GM12878 (cell line): ENCODE measurements at regions not wholly inside any gene's neighbourhood (a gene's known extent, or its start where the extent isn't known, plus 50 kb on each side); places are given as distances from the start of the nearest gene placed in this dataset.

Experiments
- ATAC-seq: fragments of 200-7000 bp; cut with Tn5 transposase; 3 replicates; pipeline ENCODE4 v1.9.1; 2020; ENCODE audit warnings: mild to moderate bottlenecking, moderate library complexity
- BruUV-seq: library from RNA; stranded (reverse); fragments of 400-500 nt; replicated peaks from 2 replicates; lab custom pipeline; 2021; lab: Mats Ljungman, UMichigan
- CTCF ChIA-PET: fragments of 300-600 bp; sonication (Branson Sonifier 250); formaldehyde crosslinking; extraction: SDS; loops from one replicate; lab custom pipeline; 2021; ENCODE audit warnings: inconsistent platforms; lab: Yijun Ruan, JAX
- POLR2A ChIA-PET: fragments of 350-600 bp; formaldehyde crosslinking; extraction: SDS; loops from one replicate; lab custom pipeline; 2021; ENCODE audit warnings: inconsistent platforms; lab: Charles Lee
- RAD21 ChIA-PET: fragments of 300-600 bp; sonication (Branson Sonifier 250); formaldehyde crosslinking; loops from one replicate; lab custom pipeline; 2023; ENCODE audit warnings: antibody characterized with exemption; ENCODE audit not compliant: unreplicated experiment; lab: Charles Lee
- SMC1A ChIA-PET: fragments of 300-600 bp; sonication (Branson Sonifier 250); formaldehyde crosslinking; loops from one replicate; lab custom pipeline; 2023; ENCODE audit not compliant: unreplicated experiment, uncharacterized antibody; lab: Charles Lee
- DNase-seq: peaks from one replicate; pipeline ENCODE4 v3.0.0-alpha.2; 2011; ENCODE audit warnings: low read depth, low spot score
- FAIRE-seq: peaks from 3 replicates; lab custom pipeline; 2011; peaks lifted over from hg19 to GRCh38; lab: Jason Lieb, UNC
- H2AFZ ChIP-seq: 2 replicates; pipeline ENCODE4 v1.6.0; 2011; ENCODE audit warnings: low read depth, low read length, control low read depth; ENCODE audit not compliant: control insufficient read depth
- H3K27ac ChIP-seq: 2 replicates; pipeline ENCODE4 v1.5.1; 2011; ENCODE audit warnings: control low read depth; ENCODE audit not compliant: control insufficient read depth, insufficient read depth
- H3K27me3 ChIP-seq, 2 experiments: replicated peaks in 1 of 2; 2 replicates each; pipeline versions ENCODE4 v1.6.0 to v1.6.1; 2011; ENCODE audit warnings: low read length in 1 of 2; ENCODE audit not compliant: control insufficient read depth in 2 of 2, insufficient read depth in 2 of 2
- H3K36me3 ChIP-seq, 2 experiments: 2 replicates each; pipeline ENCODE4 v1.5.1; 2011; ENCODE audit warnings: low read length in 1 of 2; ENCODE audit not compliant: control insufficient read depth in 2 of 2, insufficient read depth in 2 of 2
- H3K4me1 ChIP-seq: 2 replicates; pipeline ENCODE4 v1.6.1; 2011; ENCODE audit warnings: mild to moderate bottlenecking, low read length, moderate library complexity, mixed read lengths; ENCODE audit not compliant: control insufficient read depth, insufficient read depth
- H3K4me2 ChIP-seq: 2 replicates; pipeline ENCODE4 v1.6.0; 2011; ENCODE audit warnings: control low read depth; ENCODE audit not compliant: control insufficient read depth, insufficient read depth
- H3K4me3 ChIP-seq: fragments of 200-600 bp; sonication (generic); 2 replicates; pipeline ENCODE4 v1.5.1; 2016
- H3K79me2 ChIP-seq: 2 replicates; pipeline ENCODE4 v1.6.0; 2011; ENCODE audit warnings: low read length; ENCODE audit not compliant: control insufficient read depth, insufficient read depth
- H3K9ac ChIP-seq: 2 replicates; pipeline ENCODE4 v1.8.0; 2011; ENCODE audit warnings: low read length, control low read depth, mixed read lengths; ENCODE audit not compliant: control insufficient read depth, insufficient read depth
- H3K9me3 ChIP-seq: replicated peaks from 3 replicates; pipeline ENCODE4 v1.5.1; 2011; ENCODE audit warnings: mild to moderate bottlenecking, low read length; ENCODE audit not compliant: control insufficient read depth, insufficient read depth
- H4K20me1 ChIP-seq: 2 replicates; pipeline ENCODE4 v1.6.0; 2011; ENCODE audit not compliant: control insufficient read depth, insufficient read depth
- ATF3 ChIP-seq: IDR thresholded peaks from 2 replicates; pipeline ENCODE4 v1.6.1; 2011; ENCODE audit warnings: low read depth, mild to moderate bottlenecking, low read length, moderate library complexity, borderline replicate concordance; ENCODE audit errors: extremely low read depth
- CHD4 ChIP-seq: fragments of 200-600 bp; sonication (generic); IDR thresholded peaks from 2 replicates; pipeline ENCODE4 v1.6.1; 2016; ENCODE audit warnings: mild to moderate bottlenecking
- EED ChIP-seq: sonication (generic); IDR thresholded peaks from 2 replicates; pipeline ENCODE4 v1.6.1; 2016; ENCODE audit warnings: antibody characterized with exemption, low read depth
- IKZF1 ChIP-seq: fragments of 450-650 bp; conservative IDR thresholded peaks from 2 replicates; pipeline ENCODE4 v1.6.1; 2017; ENCODE audit warnings: antibody characterized with exemption, mild to moderate bottlenecking
- MEF2A ChIP-seq: IDR thresholded peaks from 2 replicates; pipeline ENCODE4 v1.6.1; 2011; ENCODE audit warnings: low read depth, mild to moderate bottlenecking, low read length, moderate library complexity; ENCODE audit not compliant: insufficient read depth
- NFYB ChIP-seq: IDR thresholded peaks from 2 replicates; pipeline ENCODE4 v1.6.1; 2011; ENCODE audit warnings: low read depth, mild to moderate bottlenecking, low read length, improper control_type of control experiment, moderate library complexity; ENCODE audit not compliant: insufficient read depth
- NR2F1 ChIP-seq: fragments of 450-650 bp; conservative IDR thresholded peaks from 2 replicates; pipeline ENCODE4 v1.6.1; 2017; ENCODE audit warnings: mild to moderate bottlenecking
- POU2F2 ChIP-seq: IDR thresholded peaks from 3 replicates; pipeline ENCODE4 v1.6.1; 2011; ENCODE audit warnings: low read depth, mild to moderate bottlenecking, low read length, borderline replicate concordance
- RELB ChIP-seq: fragments of 450-650 bp; IDR thresholded peaks from 2 replicates; pipeline ENCODE4 v1.6.1; 2017; ENCODE audit warnings: low read depth, mild to moderate bottlenecking, moderate library complexity
- RUNX3 ChIP-seq: IDR thresholded peaks from 2 replicates; pipeline ENCODE4 v1.6.1; 2012; ENCODE audit warnings: low read length, inconsistent platforms
- STAT3 ChIP-seq: IDR thresholded peaks from 2 replicates; pipeline ENCODE4 v1.6.1; 2011; ENCODE audit warnings: low read depth, low read length, improper control_type of control experiment
- SUPT20H ChIP-seq: IDR thresholded peaks from 2 replicates; pipeline ENCODE4 v1.6.1; 2011; ENCODE audit warnings: low read depth, mild to moderate bottlenecking, low read length, moderate library complexity, borderline replicate concordance; ENCODE audit not compliant: control insufficient read depth
- ZBTB33 ChIP-seq: fragments of 450-650 bp; IDR thresholded peaks from 2 replicates; pipeline ENCODE4 v1.6.1; 2017; ENCODE audit warnings: mild to moderate bottlenecking
- ZNF384 ChIP-seq: IDR thresholded peaks from 2 replicates; pipeline ENCODE4 v1.6.1; 2012; ENCODE audit warnings: low read depth, mild to moderate bottlenecking, low read length, improper control_type of control experiment, borderline replicate concordance
- ZNF687 ChIP-seq: fragments of 450-650 bp; IDR thresholded peaks from 2 replicates; pipeline ENCODE4 v1.6.1; 2017; ENCODE audit warnings: mild to moderate bottlenecking, moderate library complexity
- WGBS: methylation state at CpG from one replicate; pipeline ENCODE4 v1.1.6; 2016; ENCODE audit warnings: low lambda C conversion rate; ENCODE audit not compliant: insufficient replicate concordance, insufficient coverage; ENCODE audit errors: missing lambda C conversion rate; 5-methylcytosine and 5-hydroxymethylcytosine counted together
- in situ Hi-C: fragments of 300-500 bp; cut with MboI; formaldehyde crosslinking; loops from 9 replicates; pipeline ENCODE4 v1.14.3; 2018; ENCODE audit warnings: mixed read lengths
- intact Hi-C: fragments of 100-400 bp; cut with micrococcal nuclease; formaldehyde crosslinking; loops from one replicate; pipeline ENCODE4 v1.14.2; 2022; ENCODE audit not compliant: unreplicated experiment

GRCh38 chr3:152197937-152198336 is 70.8 kb upstream of the MBNL1 start:
- CTCF ChIA-PET, result interaction anchor here (0.6 to 3.4 kb wide), 6 partner anchors 13 to 246 kb away, joined by 3 to 14 read pairs (median 5); no protein-coding TSS in a partner anchor
- peaks cover 39% of the 10 kb centered on the region for H3K4me1 ChIP-seq
- peaks cover 16% of the 10 kb centered on the region for H3K79me2 ChIP-seq
- peak overlapping the region; percentile 5; the same call in 1 of the 2 replicates for H3K9ac ChIP-seq
- no peak for FAIRE-seq
- intact Hi-C loops (loop anchor here (2.0 to 5.0 kb wide), 3 partner anchors 47 to 184 kb away; partner anchors contain the start of gene MBNL1), in situ Hi-C loops (no loop called here)
- DNase-seq, result no peak
- peak; percentile 91 for TF ChIP-seq POU2F2
- TF ChIP-seq RELB, result peak; percentile 22; the same call in 1 of the 2 replicates
- no peak for TF ChIP-seq ZBTB33
- TF ChIP-seq NR2F1, result peak; percentile 49
- no peak for TF ChIP-seq STAT3
- 0 out of 2 replicates have a peak, but pooled peaks have one; percentile 30 for TF ChIP-seq EED
- no peak for TF ChIP-seq ATF3
- peak; percentile 83 for TF ChIP-seq ZNF687
- TF ChIP-seq MEF2A, result 0 out of 2 replicates have a peak, but pooled peaks have one; percentile 4
- TF ChIP-seq RUNX3, result peak; percentile 50
- TF ChIP-seq IKZF1, result 0 out of 2 replicates have a peak, but pooled peaks have one; percentile 29
- TF ChIP-seq CHD4, result 0 out of 2 replicates have a peak, but pooled peaks have one; percentile 27
- TF ChIP-seq ZNF384, result peak; percentile 36; the same call in 1 of the 2 replicates
- TF ChIP-seq SUPT20H, result no peak
- peak; percentile 63 for TF ChIP-seq NFYB
- TF ChIP-seq, all 136 proteins: peak for 11
- POLR2A ChIA-PET, result interaction anchor here (1.4 kb wide), 2 partner anchors 45 to 58 kb away, joined by 4 to 5 read pairs; no protein-coding TSS in a partner anchor
- Histone ChIP-seq H3K27ac (peak overlapping the region; percentile 85), H3K36me3 (no peaks in the 10 kb centered on the region), H3K4me3 (peak overlapping the region; percentile 17), H3K4me2 (peak overlapping the region; percentile 98), H4K20me1 (no peaks in the 10 kb centered on the region), H2AFZ (peak overlapping the region; percentile 63), H3K9me3 (no peaks in the 10 kb centered on the region), H3K27me3 (no peaks in the 10 kb centered on the region)
- RAD21 ChIA-PET, result interaction anchor here (0.6 to 4.6 kb wide), 11 partner anchors 14 to 249 kb away, joined by 3 to 69 read pairs (median 6); partner anchors contain the start of gene MBNL1
- 0% methylated on average over 3 of the region's 3 CpGs for WGBS
- ATAC-seq, result peak; percentile 55
- BruUV-seq, result no TSS peak
- SMC1A ChIA-PET, result interaction anchor here (0.8 to 4.8 kb wide), 17 partner anchors 9 to 250 kb away, joined by 3 to 74 read pairs (median 6); no protein-coding TSS in a partner anchor
